HepG2 (cell line): ENCODE measurements at regions not wholly inside any gene's neighbourhood (a gene's known extent, or its start where the extent isn't known, plus 50 kb on each side); places are given as distances from the start of the nearest gene placed in this dataset.
"Not testable (repeated sequence)": the region's sequence is repeated elsewhere in the genome, so short reads cannot be mapped to it uniquely, and the experiment has no call there.

Source experiments
- CENPX ChIP-seq: sonication (generic); formaldehyde crosslinking; IDR thresholded peaks from 2 replicates; pipeline ENCODE4 v1.9.0; 2021; ENCODE audit warnings: mild to moderate bottlenecking, missing genetic modification reagents, moderate library complexity
- EZH2 ChIP-seq: conservative IDR thresholded peaks from 2 replicates; pipeline ENCODE4 v1.6.1; 2012; ENCODE audit warnings: mild to moderate bottlenecking, low read depth, low read length, moderate library complexity
- FOXK1 ChIP-seq: sonication (generic); formaldehyde crosslinking; IDR thresholded peaks from 2 replicates; pipeline ENCODE4 v1.4.0; 2020; ENCODE audit warnings: low read depth, missing genetic modification reagents, borderline replicate concordance
- HMG20B ChIP-seq: conservative IDR thresholded peaks from 2 replicates; pipeline ENCODE4 v1.6.1; 2016; ENCODE audit warnings: missing genetic modification reagents, missing compliant biosample characterization
- RFX5 ChIP-seq: IDR thresholded peaks from 2 replicates; pipeline ENCODE4 v1.6.1; 2011; ENCODE audit warnings: low read depth, low read length, improper control_type of control experiment
- RORA ChIP-seq: sonication (generic); formaldehyde crosslinking; IDR thresholded peaks from 2 replicates; pipeline ENCODE4 v1.5.0; 2020; ENCODE audit warnings: mild to moderate bottlenecking, missing genetic modification reagents, moderate library complexity
- TAF1 ChIP-seq: sonication (generic); formaldehyde crosslinking; IDR thresholded peaks from 2 replicates; pipeline ENCODE4 v1.4.0; 2020; ENCODE audit warnings: missing genetic modification reagents
- ZFP36 ChIP-seq: fragments of 150-350 bp; IDR thresholded peaks from 2 replicates; pipeline ENCODE4 v1.6.1; 2018; ENCODE audit warnings: borderline replicate concordance, low read length, low read depth; ENCODE audit not compliant: partially characterized antibody
- ZNF431 ChIP-seq: sonication (generic); formaldehyde crosslinking; IDR thresholded peaks from 2 replicates; pipeline ENCODE4 v1.9.0; 2022; ENCODE audit warnings: missing genetic modification reagents, low read depth, mild to moderate bottlenecking, borderline replicate concordance
- ZSCAN20 ChIP-seq: sonication (generic); formaldehyde crosslinking; IDR thresholded peaks from 2 replicates; pipeline ENCODE4 v1.4.0; 2020; ENCODE audit warnings: missing genetic modification reagents, mild to moderate bottlenecking, borderline replicate concordance
- TF ChIP-seq, protein P1 (sequence below): sonication (generic); formaldehyde crosslinking; IDR thresholded peaks from 2 replicates; pipeline ENCODE4 v1.8.1; 2023; ENCODE audit warnings: mild to moderate bottlenecking, missing genetic modification reagents

DNA sequence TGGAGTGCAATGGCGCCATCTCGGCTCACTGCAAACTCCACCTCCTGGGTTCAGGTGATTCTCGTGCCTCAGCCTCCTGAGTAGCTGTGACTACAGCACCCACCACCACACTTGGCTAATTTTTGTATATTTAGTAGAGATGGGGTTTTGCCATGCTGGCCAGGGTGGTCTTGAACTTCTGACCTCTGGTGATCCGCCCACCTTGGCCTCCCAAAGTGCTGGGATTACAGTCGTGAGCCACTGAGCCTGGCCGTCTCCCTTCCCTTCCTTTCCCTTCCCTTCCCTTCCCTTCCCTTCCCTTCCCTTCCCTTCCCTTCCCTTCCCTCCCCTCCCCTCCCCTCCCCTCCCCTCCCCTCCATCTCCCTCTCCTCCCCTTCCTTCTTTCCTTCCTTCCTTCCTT lies 248.9 kb downstream of the NPIPA7 start:
- TF ChIP-seq ZSCAN20 (CRISPR knock-in tag); ZFP36; RORA (CRISPR knock-in tag); CENPX (CRISPR knock-in tag); HMG20B (CRISPR knock-in tag); RFX5; FOXK1 (CRISPR knock-in tag); EZH2; TAF1; ZNF431 (CRISPR knock-in tag): not testable (repeated sequence)
- TF ChIP-seq, protein P1, sequence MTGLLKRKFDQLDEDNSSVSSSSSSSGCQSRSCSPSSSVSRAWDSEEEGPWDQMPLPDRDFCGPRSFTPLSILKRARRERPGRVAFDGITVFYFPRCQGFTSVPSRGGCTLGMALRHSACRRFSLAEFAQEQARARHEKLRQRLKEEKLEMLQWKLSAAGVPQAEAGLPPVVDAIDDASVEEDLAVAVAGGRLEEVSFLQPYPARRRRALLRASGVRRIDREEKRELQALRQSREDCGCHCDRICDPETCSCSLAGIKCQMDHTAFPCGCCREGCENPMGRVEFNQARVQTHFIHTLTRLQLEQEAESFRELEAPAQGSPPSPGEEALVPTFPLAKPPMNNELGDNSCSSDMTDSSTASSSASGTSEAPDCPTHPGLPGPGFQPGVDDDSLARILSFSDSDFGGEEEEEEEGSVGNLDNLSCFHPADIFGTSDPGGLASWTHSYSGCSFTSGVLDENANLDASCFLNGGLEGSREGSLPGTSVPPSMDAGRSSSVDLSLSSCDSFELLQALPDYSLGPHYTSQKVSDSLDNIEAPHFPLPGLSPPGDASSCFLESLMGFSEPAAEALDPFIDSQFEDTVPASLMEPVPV (CRISPR knock-in tag) = not testable (repeated sequence)
